TTC549 (cell line): ENCODE measurements at regions not wholly inside any gene's neighbourhood (a gene's known extent, or its start where the extent isn't known, plus 50 kb on each side); places are given as distances from the start of the nearest gene placed in this dataset.

Experiments
- FAIRE-seq: peaks from 2 replicates; lab custom pipeline; 2012; peaks lifted over from hg19 to GRCh38; lab: Jason Lieb, UNC

- FAIRE-seq, result no peak
These were observed 195.9 kb upstream of the ADARB2 start for GRCh38 chr10:1933215-1933614.

- FAIRE-seq, result no peak
These were observed 195.4 kb upstream of the ADARB2 start for GRCh38 chr10:1932692-1933094.

- no peak for FAIRE-seq
These were observed 191.3 kb upstream of the ADARB2 start for GRCh38 chr10:1928606-1929005.

GRCh38 chr10:1923998-1924397 is 186.7 kb upstream of the ADARB2 start:
- FAIRE-seq, result no peak

- no peak for FAIRE-seq
These were observed 186.3 kb upstream of the ADARB2 start for GRCh38 chr10:1923586-1923985.

- no peak for FAIRE-seq
These were observed 183.6 kb upstream of the ADARB2 start for GRCh38 chr10:1920941-1921340.

- no peak for FAIRE-seq
These were observed 182.8 kb upstream of the ADARB2 start for GRCh38 chr10:1920127-1920526.

GRCh38 chr10:1911771-1912170 is 174.4 kb upstream of the ADARB2 start:
- FAIRE-seq, result no peak

- no peak for FAIRE-seq
These were observed 166.7 kb upstream of the ADARB2 start for GRCh38 chr10:1903982-1904381.

GRCh38 chr10:1896153-1896552 is 158.8 kb upstream of the ADARB2 start:
- no peak for FAIRE-seq

- no peak for FAIRE-seq
These were observed 158.4 kb upstream of the ADARB2 start for GRCh38 chr10:1895691-1896090.

GRCh38 chr10:1894912-1895311 is 157.6 kb upstream of the ADARB2 start:
- FAIRE-seq, result no peak

- no peak for FAIRE-seq
These were observed 156.6 kb upstream of the ADARB2 start for GRCh38 chr10:1893941-1894340.

GRCh38 chr10:1886039-1886438 is 148.7 kb upstream of the ADARB2 start:
- no peak for FAIRE-seq

GRCh38 chr10:1882728-1883127 is 145.4 kb upstream of the ADARB2 start:
- no peak for FAIRE-seq

- FAIRE-seq, result no peak
These were observed 144.9 kb upstream of the ADARB2 start for GRCh38 chr10:1882180-1882579.

GRCh38 chr10:1881636-1882035 is 144.3 kb upstream of the ADARB2 start:
- no peak for FAIRE-seq

GRCh38 chr10:1874533-1874932 is 137.2 kb upstream of the ADARB2 start:
- no peak for FAIRE-seq

- no peak for FAIRE-seq
These were observed 136.5 kb upstream of the ADARB2 start for GRCh38 chr10:1873661-1874315.

GRCh38 chr10:1872151-1872726 is 134.9 kb upstream of the ADARB2 start:
- no peak for FAIRE-seq

- no peak for FAIRE-seq
These were observed 133.2 kb upstream of the ADARB2 start for GRCh38 chr10:1870491-1870890.

- no peak for FAIRE-seq
These were observed 132.5 kb upstream of the ADARB2 start for GRCh38 chr10:1869861-1870260.

GRCh38 chr10:1860351-1860750 is 123.0 kb upstream of the ADARB2 start:
- FAIRE-seq, result no peak

GRCh38 chr10:1858547-1858946 is 121.2 kb upstream of the ADARB2 start:
- no peak for FAIRE-seq

- FAIRE-seq, result no peak
These were observed 120.7 kb upstream of the ADARB2 start for GRCh38 chr10:1858048-1858447.
